ENCODE measurements at regions not wholly inside any gene's neighbourhood (a gene's known extent, or its start where the extent isn't known, plus 50 kb on each side); places are given as distances from the start of the nearest gene placed in this dataset.

DNA sequence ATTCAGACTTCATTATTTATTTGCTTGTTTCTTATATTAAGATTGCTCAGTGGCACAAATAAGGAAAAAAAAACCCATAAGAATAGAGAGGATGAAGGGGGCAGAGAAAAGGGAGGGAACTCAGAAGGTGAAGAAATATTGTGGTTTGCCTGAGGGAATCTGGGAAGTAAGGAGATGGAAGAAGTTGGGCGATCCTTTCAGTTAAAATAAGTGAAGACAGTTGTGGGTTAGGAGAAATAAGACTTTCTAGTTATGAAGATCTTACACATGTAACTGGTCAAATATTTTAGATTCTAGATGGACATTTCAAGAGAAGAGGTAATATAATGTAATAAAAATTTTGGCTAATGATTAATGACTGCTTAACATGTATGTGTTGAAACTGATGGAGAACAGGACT lies 138.7 kb upstream of the LIMCH1 start:
- DNase-seq (ENCODE audit: low spot score), result no peak
- TF ChIP-seq, protein P1, sequence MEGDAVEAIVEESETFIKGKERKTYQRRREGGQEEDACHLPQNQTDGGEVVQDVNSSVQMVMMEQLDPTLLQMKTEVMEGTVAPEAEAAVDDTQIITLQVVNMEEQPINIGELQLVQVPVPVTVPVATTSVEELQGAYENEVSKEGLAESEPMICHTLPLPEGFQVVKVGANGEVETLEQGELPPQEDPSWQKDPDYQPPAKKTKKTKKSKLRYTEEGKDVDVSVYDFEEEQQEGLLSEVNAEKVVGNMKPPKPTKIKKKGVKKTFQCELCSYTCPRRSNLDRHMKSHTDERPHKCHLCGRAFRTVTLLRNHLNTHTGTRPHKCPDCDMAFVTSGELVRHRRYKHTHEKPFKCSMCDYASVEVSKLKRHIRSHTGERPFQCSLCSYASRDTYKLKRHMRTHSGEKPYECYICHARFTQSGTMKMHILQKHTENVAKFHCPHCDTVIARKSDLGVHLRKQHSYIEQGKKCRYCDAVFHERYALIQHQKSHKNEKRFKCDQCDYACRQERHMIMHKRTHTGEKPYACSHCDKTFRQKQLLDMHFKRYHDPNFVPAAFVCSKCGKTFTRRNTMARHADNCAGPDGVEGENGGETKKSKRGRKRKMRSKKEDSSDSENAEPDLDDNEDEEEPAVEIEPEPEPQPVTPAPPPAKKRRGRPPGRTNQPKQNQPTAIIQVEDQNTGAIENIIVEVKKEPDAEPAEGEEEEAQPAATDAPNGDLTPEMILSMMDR (IDR thresholded peaks at IDR 0.05), result no peak
- ATAC-seq (ENCODE audit: low FRiP score), result no peak

DNA sequence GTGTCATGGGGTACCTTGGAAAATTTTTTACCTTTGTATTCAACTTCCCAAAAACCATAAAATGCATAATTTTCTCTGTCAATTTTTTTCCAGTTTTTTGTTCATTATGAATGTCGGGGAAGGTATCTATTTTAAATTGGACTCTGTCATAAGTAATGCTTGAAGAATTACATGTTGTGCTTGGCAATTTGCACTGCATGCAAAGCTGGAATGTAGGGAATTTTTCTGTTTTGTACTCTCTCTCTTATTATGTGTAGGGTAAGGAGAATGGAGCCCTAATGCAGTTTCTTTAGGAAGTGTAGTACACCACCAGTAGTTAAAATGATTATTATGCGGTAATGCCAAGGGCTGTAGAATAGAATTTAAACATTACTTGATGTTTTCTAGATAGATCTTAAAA lies 137.7 kb upstream of the LIMCH1 start:
- DNase-seq (ENCODE audit: low spot score), result no peak
- no peak for ATAC-seq (ENCODE audit: low FRiP score)
- TF ChIP-seq, protein P1 (IDR thresholded peaks at IDR 0.05), result no peak

DNA sequence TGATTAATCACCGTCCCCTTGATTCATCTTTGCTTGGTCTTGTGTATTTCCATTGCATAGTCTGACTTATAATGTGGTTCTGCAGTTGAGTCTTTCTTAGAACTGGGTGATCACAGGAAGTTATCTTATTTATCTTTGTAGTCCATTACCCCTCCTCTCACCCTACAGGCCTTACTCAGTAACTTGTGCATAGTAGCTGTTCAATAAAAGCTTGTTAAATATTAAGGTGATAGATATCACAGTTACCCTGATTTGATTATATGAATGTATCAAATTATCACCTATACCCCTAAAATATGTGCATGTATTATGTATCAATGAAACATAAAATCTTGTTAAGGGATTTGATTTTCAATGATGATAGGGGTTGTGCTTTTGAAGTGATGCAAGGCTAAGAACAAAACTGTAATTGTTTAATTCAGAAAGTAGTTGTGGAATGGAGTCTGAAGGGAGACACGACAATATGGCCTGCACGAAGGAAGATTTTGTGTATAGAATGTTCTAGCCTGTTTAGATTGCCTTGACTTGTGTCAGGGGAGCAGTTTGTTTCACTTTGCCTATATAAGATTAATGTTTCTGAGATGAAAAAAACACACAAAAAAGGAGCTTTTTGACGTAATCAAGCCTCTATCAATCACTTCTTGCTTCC lies 132.4 kb upstream of the LIMCH1 start:
- no peak for DNase-seq (ENCODE audit: low spot score)
- no peak for ATAC-seq (ENCODE audit: low FRiP score)
- TF ChIP-seq, protein P1 (IDR thresholded peaks at IDR 0.05), result no peak

DNA sequence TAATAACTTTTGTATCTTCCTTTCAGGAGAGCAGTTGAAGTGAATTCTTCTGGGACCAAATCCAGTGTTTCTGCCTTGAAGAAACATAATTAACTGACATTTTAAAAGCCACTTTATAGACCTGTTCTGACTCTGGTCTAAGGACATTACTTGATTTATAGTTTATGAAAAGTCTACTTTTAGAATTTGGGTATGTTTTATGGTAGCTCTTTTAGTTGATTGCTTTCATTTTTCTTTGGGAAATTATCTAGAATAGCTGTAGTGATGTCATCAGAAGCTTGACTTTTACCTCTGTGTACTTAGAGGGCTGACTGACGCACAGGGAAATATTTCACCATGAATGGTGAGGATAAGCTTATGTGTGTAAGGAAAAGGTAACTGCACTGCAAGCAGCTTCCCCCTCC lies 131.8 kb upstream of the LIMCH1 start:
- TF ChIP-seq, protein P1 (IDR thresholded peaks at IDR 0.05), result no peak
- DNase-seq (ENCODE audit: low spot score), result no peak
- peak; percentile 78 for ATAC-seq (ENCODE audit: low FRiP score)

DNA sequence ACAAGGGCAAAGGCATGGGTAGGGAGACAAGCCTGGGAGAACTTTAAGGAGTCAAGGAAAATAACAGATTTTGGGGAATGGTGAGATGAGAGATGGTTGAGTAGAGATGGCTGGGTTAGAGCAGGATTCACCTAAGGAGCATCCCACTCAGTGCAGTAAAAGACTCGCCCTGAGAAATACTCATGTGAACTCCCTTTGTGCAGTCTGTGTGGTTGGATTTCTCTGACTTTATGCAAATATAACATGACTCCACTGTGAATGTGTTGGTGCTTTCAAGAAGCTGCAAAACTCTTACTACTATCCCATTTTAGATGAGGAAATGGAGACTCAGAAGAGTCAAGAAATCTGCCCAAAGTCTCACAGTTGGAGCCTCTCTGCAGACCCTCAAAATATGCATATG lies 129.8 kb upstream of the LIMCH1 start:
- ATAC-seq (ENCODE audit: low FRiP score), result no peak
- no peak for DNase-seq (ENCODE audit: low spot score)
- TF ChIP-seq, protein P1 (IDR thresholded peaks at IDR 0.05), result no peak

DNA sequence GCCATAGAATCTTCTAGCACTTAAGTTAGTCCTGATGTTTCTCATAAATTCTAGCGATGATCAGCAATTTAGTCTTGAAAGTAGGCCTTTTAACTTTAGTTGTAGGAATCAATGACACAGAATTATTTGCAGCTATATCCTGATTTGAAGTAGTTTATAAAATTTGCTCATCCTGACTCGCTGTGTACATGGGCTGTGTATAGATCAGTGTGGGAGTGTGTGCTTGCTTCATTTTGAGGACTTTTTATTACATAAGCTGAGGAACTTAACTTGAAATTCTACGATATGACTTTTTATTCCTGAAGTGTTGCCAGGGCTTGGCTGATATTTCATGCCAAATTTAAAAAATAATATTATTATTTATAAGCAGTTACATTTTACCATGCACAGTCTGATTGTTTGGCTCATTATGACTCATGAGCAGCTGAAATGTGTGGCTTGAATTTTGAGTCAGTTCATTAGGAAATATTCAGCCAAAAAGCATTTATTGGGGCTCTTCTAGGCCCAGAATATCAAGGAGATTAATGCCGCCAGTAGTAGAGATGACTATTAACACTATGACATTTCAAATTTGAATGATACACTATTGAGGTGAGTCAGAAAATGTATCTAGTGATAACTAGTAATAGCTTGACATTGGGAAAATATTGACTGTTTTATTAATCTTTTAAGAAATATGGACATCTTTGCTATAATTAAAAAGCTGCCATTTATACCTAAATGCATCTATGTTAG lies 128.9 kb upstream of the LIMCH1 start:
- ATAC-seq (ENCODE audit: low FRiP score), result peak; percentile 68

More for the DNA sequence above, 128.9 kb upstream of the LIMCH1 start:
- no peak for DNase-seq (ENCODE audit: low spot score)
- TF ChIP-seq, protein P1 (IDR thresholded peaks at IDR 0.05), result no peak

Measured in omental fat pad (tissue), 3 donors.